Immature natural killer cell (primary cell): ENCODE measurements at regions not wholly inside any gene's neighbourhood (a gene's known extent, or its start where the extent isn't known, plus 50 kb on each side); places are given as distances from the start of the nearest gene placed in this dataset.
A peak's percentile ranks its signal among the peaks of the same experiment; 100 is the strongest.
"Not testable (repeated sequence)": the region's sequence is repeated elsewhere in the genome, so short reads cannot be mapped to it uniquely, and the experiment has no call there.

Experiments used
- DNase-seq, 3 donors: peaks; one replicate each; pipeline ENCODE4 v3.0.0; 2022; ENCODE audit warnings: mixed read lengths in 1 of 3
- H3K27ac Mint-ChIP-seq, 6 donors: one replicate each; pipeline ENCODE4 v1.8.0; 2020; ENCODE audit warnings: mixed read lengths in 6 of 6, mild to moderate bottlenecking in 5 of 6, inconsistent platforms in 4 of 6, moderate library complexity in 3 of 6
- H3K27me3 Mint-ChIP-seq, 3 donors: one replicate each; pipeline ENCODE4 v1.8.0; 2020 to 2021; ENCODE audit warnings: low read depth in 3 of 3, mild to moderate bottlenecking in 3 of 3, mixed read lengths in 3 of 3, moderate library complexity in 3 of 3, inconsistent platforms in 1 of 3
- H3K36me3 Mint-ChIP-seq, 3 donors: one replicate each; pipeline ENCODE4 v1.8.0; 2020; ENCODE audit warnings: mixed read lengths in 3 of 3, inconsistent platforms in 2 of 3, mild to moderate bottlenecking in 2 of 3
- H3K4me1 Mint-ChIP-seq, 2 donors: one replicate each; pipeline ENCODE4 v1.8.0; 2020; ENCODE audit warnings: inconsistent platforms in 2 of 2, mild to moderate bottlenecking in 2 of 2, mixed read lengths in 2 of 2, moderate library complexity in 1 of 2
- H3K4me3 Mint-ChIP-seq, 5 donors: one replicate each; pipeline ENCODE4 v1.8.0; 2020; ENCODE audit warnings: mild to moderate bottlenecking in 5 of 5, mixed read lengths in 5 of 5, inconsistent platforms in 3 of 5, moderate library complexity in 3 of 5
- H3K9me3 Mint-ChIP-seq, 6 donors: one replicate each; pipeline ENCODE4 v1.8.0; 2020; ENCODE audit warnings: mild to moderate bottlenecking in 6 of 6, mixed read lengths in 6 of 6, inconsistent platforms in 4 of 6, moderate library complexity in 3 of 6

- Mint-ChIP-seq H3K27ac (no peak overlapping the region), H3K27me3 (peaks cover 8 to 15% (median 10%) of the 10 kb centered on the region in 3 donors), H3K36me3 (peaks cover 0 to 3% (median 0%) of the 10 kb centered on the region in 3 donors), H3K4me1 (peaks cover 5% of the 10 kb centered on the region in 2 donors), H3K9me3 (peaks cover 0 to 16% (median 6%) of the 10 kb centered on the region in 6 donors), H3K4me3 (no peak overlapping the region)
- DNase-seq = peak in 1 of 3 donors; percentile 0
Measured at GRCh38 chr9:71446473-71447411, 321.6 kb downstream of the CEMIP2 start.

DNA sequence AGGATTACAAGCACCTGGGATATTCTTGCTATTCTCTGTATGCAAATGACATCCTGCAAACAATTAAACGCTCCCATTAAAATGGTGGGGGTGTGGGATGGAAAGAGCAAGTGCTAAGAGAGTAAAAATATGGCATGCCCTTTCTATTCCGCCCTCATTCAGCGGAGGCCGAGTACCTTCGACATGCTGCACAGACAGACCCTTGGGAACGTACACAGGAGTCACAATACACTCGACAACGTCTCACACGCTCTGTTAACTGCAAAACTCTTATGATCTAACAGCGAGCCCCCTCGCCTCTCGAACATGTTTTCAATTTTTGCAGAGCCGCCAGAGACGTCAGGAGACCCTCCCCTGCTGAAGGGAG lies 322.2 kb downstream of the CEMIP2 start:
- no peak for DNase-seq

GRCh38 chr9:71442937-71443336 lies 321.5 kb upstream of the TRPM3 start:
- Mint-ChIP-seq H3K27me3 (peaks cover 6 to 15% (median 8%) of the 10 kb centered on the region in 3 donors), H3K36me3 (peaks cover 0 to under 1% (median 0%) of the 10 kb centered on the region in 3 donors), H3K4me3 (no peak overlapping the region), H3K27ac (no peak overlapping the region), H3K4me1 (peaks cover 5% of the 10 kb centered on the region in 2 donors), H3K9me3 (peaks cover 0 to 13% (median 2%) of the 10 kb centered on the region in 6 donors)
- DNase-seq = no peak

More for the DNA sequence above, 322.2 kb downstream of the CEMIP2 start:
- peaks cover 8 to 15% (median 10%) of the 10 kb centered on the region in 3 donors for H3K27me3 Mint-ChIP-seq
- H3K9me3 Mint-ChIP-seq = peaks cover 0 to 13% (median 6%) of the 10 kb centered on the region in 6 donors
- peaks cover 0 to 3% (median 0%) of the 10 kb centered on the region in 3 donors for H3K36me3 Mint-ChIP-seq
- H3K4me1 Mint-ChIP-seq = peaks cover 5% of the 10 kb centered on the region in 2 donors
- H3K27ac Mint-ChIP-seq = no peak overlapping the region
- H3K4me3 Mint-ChIP-seq = no peak overlapping the region

DNA sequence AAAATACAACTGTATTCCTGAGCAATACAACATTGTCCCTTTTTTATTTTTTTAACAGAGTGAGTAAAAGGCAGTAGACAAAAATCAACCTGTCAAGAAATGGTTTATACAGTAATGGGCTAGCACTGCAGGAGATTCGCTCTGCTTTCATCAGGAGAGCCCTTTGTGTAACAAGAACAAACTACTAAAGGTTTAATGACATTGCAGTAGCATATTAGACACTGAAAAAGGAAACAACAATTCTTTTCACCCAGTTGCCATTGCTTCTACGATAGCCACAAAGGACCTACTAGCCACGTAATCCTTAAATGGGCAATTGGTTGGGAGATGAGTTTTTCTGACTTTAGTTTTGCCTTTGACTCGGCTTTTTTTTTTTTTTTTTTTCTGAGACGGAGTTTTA lies 319.8 kb upstream of the TRPM3 start:
- no peak overlapping the region for H3K27ac Mint-ChIP-seq
- H3K9me3 Mint-ChIP-seq = peaks cover 0 to 8% (median 1%) of the 10 kb centered on the region in 6 donors
- no peak overlapping the region for H3K4me3 Mint-ChIP-seq

GRCh38 chr9:71431931-71432330 lies 310.5 kb upstream of the TRPM3 start:
- Mint-ChIP-seq H3K27ac (no peak overlapping the region), H3K9me3 (no peaks in the 10 kb centered on the region), H3K4me3 (no peak overlapping the region), H3K4me1 (no peaks in the 10 kb centered on the region), H3K27me3 (no peaks in the 10 kb centered on the region), H3K36me3 (no peaks in the 10 kb centered on the region)
- DNase-seq = no peak

More for the DNA sequence above, 319.8 kb upstream of the TRPM3 start:
- Mint-ChIP-seq H3K4me1 (peaks cover 0 to 2% of the 10 kb centered on the region in 2 donors), H3K27me3 (peaks cover 3 to 8% (median 6%) of the 10 kb centered on the region in 3 donors), H3K36me3 (no peaks in the 10 kb centered on the region)
- DNase-seq = no peak

GRCh38 chr9:71407341-71407740 lies 285.9 kb upstream of the TRPM3 start:
- not testable (repeated sequence) for H3K36me3 Mint-ChIP-seq, H3K4me1 Mint-ChIP-seq, DNase-seq, H3K9me3 Mint-ChIP-seq, H3K4me3 Mint-ChIP-seq, H3K27ac Mint-ChIP-seq, H3K27me3 Mint-ChIP-seq

- H3K9me3 Mint-ChIP-seq = peaks cover 0 to 6% (median 1%) of the 10 kb centered on the region in 6 donors
Measured at GRCh38 chr9:71403106-71403505, 281.7 kb upstream of the TRPM3 start.

GRCh38 chr9:71393005-71393404 lies 271.6 kb upstream of the TRPM3 start:
- Mint-ChIP-seq H3K27me3 (peaks cover 0 to 2% (median 0%) of the 10 kb centered on the region in 3 donors), H3K27ac (no peak overlapping the region), H3K4me3 (no peak overlapping the region), H3K9me3 (peaks cover 0 to 2% (median 0%) of the 10 kb centered on the region in 6 donors), H3K36me3 (no peaks in the 10 kb centered on the region), H3K4me1 (no peaks in the 10 kb centered on the region)
- no peak for DNase-seq

More at GRCh38 chr9:71403106-71403505, 281.7 kb upstream of the TRPM3 start:
- Mint-ChIP-seq H3K4me3 (no peak overlapping the region), H3K4me1 (no peaks in the 10 kb centered on the region), H3K36me3 (no peaks in the 10 kb centered on the region), H3K27ac (no peak overlapping the region), H3K27me3 (peaks cover under 1 to 5% (median 2%) of the 10 kb centered on the region in 3 donors)
- no peak for DNase-seq

- no peak overlapping the region for H3K27ac Mint-ChIP-seq
- H3K4me1 Mint-ChIP-seq = no peaks in the 10 kb centered on the region
- no peak overlapping the region for H3K4me3 Mint-ChIP-seq
- no peak for DNase-seq
- H3K27me3 Mint-ChIP-seq = peaks cover 0 to 4% (median 0%) of the 10 kb centered on the region in 3 donors
- no peaks in the 10 kb centered on the region for H3K9me3 Mint-ChIP-seq
- no peaks in the 10 kb centered on the region for H3K36me3 Mint-ChIP-seq
Measured at GRCh38 chr9:71384343-71384742, 262.9 kb upstream of the TRPM3 start.

GRCh38 chr9:71383308-71383940 lies 262.0 kb upstream of the TRPM3 start:
- DNase-seq = no peak
- no peaks in the 10 kb centered on the region for H3K9me3 Mint-ChIP-seq
- H3K27ac Mint-ChIP-seq = no peak overlapping the region
- H3K36me3 Mint-ChIP-seq = no peaks in the 10 kb centered on the region
- no peak overlapping the region for H3K4me3 Mint-ChIP-seq
- H3K27me3 Mint-ChIP-seq = peaks cover 0 to 4% (median 0%) of the 10 kb centered on the region in 3 donors
- no peaks in the 10 kb centered on the region for H3K4me1 Mint-ChIP-seq

- H3K4me1 Mint-ChIP-seq = no peaks in the 10 kb centered on the region
- H3K27me3 Mint-ChIP-seq = no peaks in the 10 kb centered on the region
- H3K9me3 Mint-ChIP-seq = peaks cover 0 to 5% (median 0%) of the 10 kb centered on the region in 6 donors
- no peak for DNase-seq
- no peaks in the 10 kb centered on the region for H3K36me3 Mint-ChIP-seq
- H3K27ac Mint-ChIP-seq = no peak overlapping the region
- H3K4me3 Mint-ChIP-seq = no peak overlapping the region
Measured at GRCh38 chr9:71368157-71368556, 246.7 kb upstream of the TRPM3 start.

GRCh38 chr9:71364186-71364955 lies 242.9 kb upstream of the TRPM3 start:
- Mint-ChIP-seq H3K4me1 (no peaks in the 10 kb centered on the region), H3K27me3 (no peaks in the 10 kb centered on the region), H3K9me3 (peaks cover 0 to 2% (median 0%) of the 10 kb centered on the region in 6 donors), H3K27ac (no peak overlapping the region), H3K36me3 (no peaks in the 10 kb centered on the region), H3K4me3 (no peak overlapping the region)
- DNase-seq = no peak

GRCh38 chr9:71363286-71363961 lies 242.0 kb upstream of the TRPM3 start:
- Mint-ChIP-seq H3K4me1 (no peaks in the 10 kb centered on the region), H3K27ac (no peak overlapping the region)

More at GRCh38 chr9:71363286-71363961, 242.0 kb upstream of the TRPM3 start:
- H3K27me3 Mint-ChIP-seq = no peaks in the 10 kb centered on the region
- H3K9me3 Mint-ChIP-seq = peaks cover 0 to 2% (median 0%) of the 10 kb centered on the region in 6 donors
- no peak overlapping the region for H3K4me3 Mint-ChIP-seq
- no peaks in the 10 kb centered on the region for H3K36me3 Mint-ChIP-seq
- DNase-seq = no peak
